Transverse colon (tissue), 3 donors: ENCODE measurements at regions not wholly inside any gene's neighbourhood (a gene's known extent, or its start where the extent isn't known, plus 50 kb on each side); places are given as distances from the start of the nearest gene placed in this dataset.

ENCODE experiments used
- CTCF ChIP-seq, 5 experiments: fragments of 200-600 bp in 3 of 5; fragments of 450-650 bp in 2 of 5; sonication (generic) in 3 of 5; IDR thresholded peaks; 1 replicate in 2 of 5; 2 replicates in 3 of 5; pipeline ENCODE4 v1.5.1; 2016 to 2017; ENCODE audit warnings: antibody characterized with exemption in 5 of 5, inconsistent platforms in 3 of 5, mild to moderate bottlenecking in 2 of 5, moderate library complexity in 1 of 5
- EP300 ChIP-seq: sonication (generic); formaldehyde crosslinking; IDR thresholded peaks from one replicate; pipeline ENCODE4 v1.6.1; 2017; ENCODE audit warnings: antibody characterized with exemption, low read depth

- TF ChIP-seq EP300 (no peak), CTCF (IDR thresholded peaks at IDR 0.05) (no peak)
These were observed 397.2 kb upstream of the NPVF start for GRCh38 chr7:25625306-25625992.
